ENCODE measurements at regions not wholly inside any gene's neighbourhood (a gene's known extent, or its start where the extent isn't known, plus 50 kb on each side); places are given as distances from the start of the nearest gene placed in this dataset.

DNA sequence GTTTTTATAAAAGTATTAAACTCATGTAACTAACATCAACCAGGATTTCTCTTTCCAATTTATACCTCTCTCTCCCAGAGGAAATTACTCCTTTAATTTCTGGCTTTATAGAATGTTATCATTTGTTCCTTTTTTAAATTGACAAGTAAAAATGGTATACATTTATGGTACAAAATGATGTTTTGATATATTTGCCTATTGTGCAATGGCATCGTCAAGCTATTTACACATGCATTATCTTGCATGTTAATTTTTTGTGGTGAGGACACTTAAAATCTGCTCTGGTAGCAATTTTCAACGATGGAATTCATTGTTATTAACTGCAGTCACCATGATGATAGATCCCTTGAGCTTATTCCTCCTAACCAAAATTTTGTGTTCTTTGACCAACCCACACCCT lies 149.0 kb upstream of the NAV3 start:
- H3K27ac ChIP-seq (ENCODE audit: extremely low read depth, low read depth, low read length): no peak overlapping the region
- no peak overlapping the region for H3K9ac ChIP-seq (ENCODE audit: insufficient read depth in 1 of 2, low read depth in 2 of 2, low read length in 2 of 2)
- H3K79me2 ChIP-seq (ENCODE audit: control insufficient read depth, insufficient read depth, low read length): no peaks in the 10 kb centered on the region
- no peaks in the 10 kb centered on the region for H3K27me3 ChIP-seq (ENCODE audit: control insufficient read depth in 2 of 2, insufficient read depth in 2 of 2, low read length in 2 of 2)
- H3K36me3 ChIP-seq (ENCODE audit: control insufficient read depth, insufficient read depth, low read length): no peaks in the 10 kb centered on the region
- no peaks in the 10 kb centered on the region for H3K4me1 ChIP-seq (replicated peaks in 1 of 2; ENCODE audit: control insufficient read depth in 2 of 2, insufficient read depth in 2 of 2, low read length in 2 of 2)
- no peaks in the 10 kb centered on the region for H3K9me1 ChIP-seq (ENCODE audit: control insufficient read depth, insufficient read depth, low read length)
- no peak overlapping the region for H3K4me3 ChIP-seq
- FAIRE-seq (no peak), ATAC-seq (no peak), DNase-seq (ENCODE audit: extremely low read depth in 1 of 4, low spot score in 3 of 4) (no peak)
- H3K9me3 ChIP-seq (replicated peaks; ENCODE audit: control insufficient read depth, insufficient read depth, low read depth, low read length): no peaks in the 10 kb centered on the region
- WGBS (ENCODE audit: insufficient coverage, low coverage, missing lambda C conversion rate): 0% methylated on average over 2 of the region's 2 CpGs
- no peak overlapping the region for H2AFZ ChIP-seq (ENCODE audit: low read depth, low read length)
- POLR2A ChIA-PET: no interaction called here
- in situ Hi-C loops (cut with MboI): no loop called here
- BruUV-seq (replicated peaks): no TSS peak
- intact Hi-C loops (cut with micrococcal nuclease): no loop called here
- H4K20me1 ChIP-seq (replicated peaks; ENCODE audit: control insufficient read depth, insufficient read depth, low read length): no peaks in the 10 kb centered on the region
- CTCF ChIA-PET (ENCODE audit: low intra/inter-chr PET ratio): no interaction called here
- no peak overlapping the region for H3K4me2 ChIP-seq (ENCODE audit: insufficient read depth, low read length)
- TF ChIP-seq LARP7 (IDR thresholded peaks at IDR 0.05): no peak
- no peak for TF ChIP-seq CEBPG (CRISPR knock-in tag; IDR thresholded peaks at IDR 0.05)
- TF ChIP-seq CEBPG (tag; conservative IDR thresholded peaks at IDR 0.05 in 1 of 2, IDR thresholded peaks at IDR 0.05 in 1 of 2): 0 out of 4 replicates have a peak, but pooled peaks of 1 of the 2 experiments have one; percentile 26

DNA sequence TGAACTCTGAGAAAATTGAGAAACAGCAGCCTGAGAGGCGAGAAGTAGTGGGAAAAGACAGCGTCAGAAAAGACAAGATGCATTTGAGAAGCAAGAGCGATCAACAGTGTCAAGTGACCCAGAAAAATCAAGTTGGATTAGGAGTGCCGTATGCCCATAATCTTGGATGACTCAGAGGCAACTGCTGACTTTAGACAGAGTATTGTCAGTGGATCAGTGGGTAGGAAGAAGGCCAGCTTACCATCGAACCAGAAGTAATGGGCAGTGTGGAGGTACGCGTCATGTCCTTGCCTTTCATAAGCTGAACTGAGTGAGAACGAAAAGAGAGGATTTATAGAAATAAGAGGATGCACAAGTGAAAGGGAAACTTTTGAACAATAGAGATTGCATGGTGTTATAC lies 151.0 kb upstream of the NAV3 start:
- Histone ChIP-seq H2AFZ (ENCODE audit: low read depth, low read length) (no peak overlapping the region), H3K79me2 (ENCODE audit: control insufficient read depth, insufficient read depth, low read length) (no peaks in the 10 kb centered on the region), H3K4me2 (ENCODE audit: insufficient read depth, low read length) (no peak overlapping the region), H3K9me3 (replicated peaks; ENCODE audit: control insufficient read depth, insufficient read depth, low read depth, low read length) (no peaks in the 10 kb centered on the region), H4K20me1 (replicated peaks; ENCODE audit: control insufficient read depth, insufficient read depth, low read length) (no peaks in the 10 kb centered on the region), H3K9me1 (ENCODE audit: control insufficient read depth, insufficient read depth, low read length) (no peaks in the 10 kb centered on the region), H3K36me3 (ENCODE audit: control insufficient read depth, insufficient read depth, low read length) (no peaks in the 10 kb centered on the region), H3K4me1 (replicated peaks in 1 of 2; ENCODE audit: control insufficient read depth in 2 of 2, insufficient read depth in 2 of 2, low read length in 2 of 2) (no peaks in the 10 kb centered on the region), H3K4me3 (no peak overlapping the region), H3K9ac (ENCODE audit: insufficient read depth in 1 of 2, low read depth in 2 of 2, low read length in 2 of 2) (no peak overlapping the region), H3K27me3 (ENCODE audit: control insufficient read depth in 2 of 2, insufficient read depth in 2 of 2, low read length in 2 of 2) (no peaks in the 10 kb centered on the region), H3K27ac (ENCODE audit: extremely low read depth, low read depth, low read length) (no peak overlapping the region)
- DNase-seq (ENCODE audit: extremely low read depth in 1 of 4, low spot score in 3 of 4): no peak
- in situ Hi-C loops (cut with MboI): no loop called here
- TF ChIP-seq ZBTB17 (CRISPR knock-in tag; IDR thresholded peaks at IDR 0.05) (no peak), SAP30 (IDR thresholded peaks at IDR 0.05; ENCODE audit: borderline replicate concordance, insufficient read depth, low read depth, low read length, poor library complexity, severe bottlenecking) (no peak), RB1 (IDR thresholded peaks at IDR 0.05; ENCODE audit: low read depth) (no peak), PTBP1 (IDR thresholded peaks at IDR 0.05; ENCODE audit: low read depth, low read length) (no peak)
- TF ChIP-seq, protein P1, sequence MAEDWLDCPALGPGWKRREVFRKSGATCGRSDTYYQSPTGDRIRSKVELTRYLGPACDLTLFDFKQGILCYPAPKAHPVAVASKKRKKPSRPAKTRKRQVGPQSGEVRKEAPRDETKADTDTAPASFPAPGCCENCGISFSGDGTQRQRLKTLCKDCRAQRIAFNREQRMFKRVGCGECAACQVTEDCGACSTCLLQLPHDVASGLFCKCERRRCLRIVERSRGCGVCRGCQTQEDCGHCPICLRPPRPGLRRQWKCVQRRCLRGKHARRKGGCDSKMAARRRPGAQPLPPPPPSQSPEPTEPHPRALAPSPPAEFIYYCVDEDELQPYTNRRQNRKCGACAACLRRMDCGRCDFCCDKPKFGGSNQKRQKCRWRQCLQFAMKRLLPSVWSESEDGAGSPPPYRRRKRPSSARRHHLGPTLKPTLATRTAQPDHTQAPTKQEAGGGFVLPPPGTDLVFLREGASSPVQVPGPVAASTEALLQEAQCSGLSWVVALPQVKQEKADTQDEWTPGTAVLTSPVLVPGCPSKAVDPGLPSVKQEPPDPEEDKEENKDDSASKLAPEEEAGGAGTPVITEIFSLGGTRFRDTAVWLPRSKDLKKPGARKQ (CRISPR knock-in tag; IDR thresholded peaks at IDR 0.05): no peak
- FAIRE-seq: no peak
- intact Hi-C loops (cut with micrococcal nuclease): no loop called here
- ChIA-PET POLR2A (no interaction called here), CTCF (ENCODE audit: low intra/inter-chr PET ratio) (no interaction called here)
- WGBS (ENCODE audit: insufficient coverage, low coverage, missing lambda C conversion rate): 1% methylated on average over 8 of the region's 8 CpGs
- BruUV-seq (replicated peaks): no TSS peak
- no peak for ATAC-seq
